Astrocyte (in vitro differentiated cells and primary cell): ENCODE measurements at regions not wholly inside any gene's neighbourhood (a gene's known extent, or its start where the extent isn't known, plus 50 kb on each side); places are given as distances from the start of the nearest gene placed in this dataset.

Experiments
- DNase-seq: peaks from one replicate; pipeline ENCODE4 v3.0.0-alpha.2; 2010; ENCODE audit warnings: low read depth
- FAIRE-seq: peaks from 2 replicates; lab custom pipeline; 2011; peaks lifted over from hg19 to GRCh38; lab: Jason Lieb, UNC
- H2AFZ ChIP-seq: 2 replicates; pipeline ENCODE4 v1.6.0; 2012; ENCODE audit warnings: low read depth, low read length, inconsistent platforms
- H3K27ac ChIP-seq: 2 replicates; pipeline ENCODE4 v1.5.1; 2011; ENCODE audit warnings: low read depth, low read length, inconsistent platforms
- H3K27me3 ChIP-seq: 2 replicates; pipeline ENCODE4 v1.6.0; 2011; ENCODE audit warnings: low read length, inconsistent platforms; ENCODE audit not compliant: insufficient read depth
- H3K36me3 ChIP-seq: 2 replicates; pipeline ENCODE4 v1.5.1; 2011; ENCODE audit warnings: low read length, inconsistent platforms; ENCODE audit not compliant: insufficient read depth
- H3K4me1 ChIP-seq: 2 replicates; pipeline ENCODE4 v1.5.1; 2011; ENCODE audit warnings: low read length, inconsistent platforms; ENCODE audit not compliant: insufficient read depth
- H3K4me2 ChIP-seq: 2 replicates; pipeline ENCODE4 v1.6.0; 2012; ENCODE audit warnings: low read length, inconsistent platforms
- H3K4me3 ChIP-seq: 2 replicates; pipeline ENCODE4 v1.5.1; 2011; ENCODE audit warnings: low read depth, mild to moderate bottlenecking, low read length, inconsistent platforms; ENCODE audit not compliant: insufficient read depth
- H3K79me2 ChIP-seq: 2 replicates; pipeline ENCODE4 v1.6.0; 2012; ENCODE audit warnings: mild to moderate bottlenecking, low read length, inconsistent platforms; ENCODE audit not compliant: insufficient read depth
- H3K9ac ChIP-seq: 2 replicates; pipeline ENCODE4 v1.6.0; 2012; ENCODE audit warnings: mild to moderate bottlenecking, low read length, inconsistent platforms
- H3K9me3 ChIP-seq: 2 replicates; pipeline ENCODE4 v1.5.1; 2012; ENCODE audit warnings: low read depth, mild to moderate bottlenecking, low read length, inconsistent platforms; ENCODE audit not compliant: insufficient read depth
- H4K20me1 ChIP-seq: 2 replicates; pipeline ENCODE4 v1.6.0; 2012; ENCODE audit warnings: low read length, inconsistent platforms; ENCODE audit not compliant: insufficient read depth
- H3K27ac Mint-ChIP-seq: one replicate; pipeline ENCODE4 v1.8.0; 2021; ENCODE audit warnings: mild to moderate bottlenecking, mixed read lengths; ENCODE audit not compliant: unreplicated experiment
- H3K27me3 Mint-ChIP-seq: one replicate; pipeline ENCODE4 v1.8.0; 2021; ENCODE audit warnings: low read depth, mixed read lengths; ENCODE audit not compliant: unreplicated experiment
- H3K36me3 Mint-ChIP-seq: one replicate; pipeline ENCODE4 v1.8.0; 2021; ENCODE audit warnings: low read depth, mixed read lengths; ENCODE audit not compliant: unreplicated experiment
- H3K4me1 Mint-ChIP-seq: one replicate; pipeline ENCODE4 v1.8.0; 2021; ENCODE audit warnings: low read depth, mixed read lengths; ENCODE audit not compliant: unreplicated experiment
- H3K4me3 Mint-ChIP-seq: one replicate; pipeline ENCODE4 v1.8.0; 2021; ENCODE audit warnings: mild to moderate bottlenecking, moderate library complexity, mixed read lengths; ENCODE audit not compliant: unreplicated experiment
- H3K9me3 Mint-ChIP-seq: one replicate; pipeline ENCODE4 v1.8.0; 2021; ENCODE audit warnings: mild to moderate bottlenecking, mixed read lengths; ENCODE audit not compliant: unreplicated experiment
- EZH2 ChIP-seq: IDR thresholded peaks from 2 replicates; pipeline ENCODE4 v1.6.1; 2012; ENCODE audit warnings: mild to moderate bottlenecking, low read length, inconsistent platforms; ENCODE audit not compliant: insufficient read depth
- TF ChIP-seq, protein P1 (sequence below): IDR thresholded peaks from 2 replicates; pipeline ENCODE4 v1.5.1; 2011; ENCODE audit warnings: low read depth, mild to moderate bottlenecking, inconsistent platforms, low read length, moderate library complexity; ENCODE audit not compliant: insufficient read depth

DNA sequence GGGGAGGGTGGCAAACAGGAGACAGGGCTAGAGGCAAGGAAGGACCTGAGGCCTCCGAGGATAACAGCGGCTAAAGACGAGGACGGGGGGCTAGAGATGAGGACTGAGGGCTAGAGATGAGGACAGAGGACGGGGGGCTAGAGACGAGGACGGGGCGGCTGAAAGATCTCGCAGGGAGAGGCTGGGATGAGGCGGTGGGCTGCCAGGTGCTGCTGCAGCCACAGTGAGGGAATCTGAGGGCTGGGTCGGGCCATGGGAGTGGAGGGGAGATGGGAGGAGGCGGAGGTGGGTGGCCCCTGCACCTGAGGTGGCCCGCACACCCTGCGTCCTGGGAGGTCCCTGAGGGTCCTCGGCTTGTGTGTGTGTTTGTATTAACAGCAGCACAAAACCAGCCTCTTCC, 350.2 kb upstream of the SALL3 start:
- FAIRE-seq (no peak), DNase-seq (no peak)
- no peaks in the 10 kb centered on the region for H3K27me3 ChIP-seq
- no peak overlapping the region for H3K4me2 ChIP-seq
- H3K4me1 Mint-ChIP-seq, result no peaks in the 10 kb centered on the region
- no peak overlapping the region for H2AFZ ChIP-seq
- no peaks in the 10 kb centered on the region for H4K20me1 ChIP-seq
- no peaks in the 10 kb centered on the region for H3K36me3 ChIP-seq
- H3K9ac ChIP-seq, result no peak overlapping the region
- no peak overlapping the region for H3K4me3 Mint-ChIP-seq
- peaks cover 11% of the 10 kb centered on the region for H3K9me3 ChIP-seq
- no peak for TF ChIP-seq EZH2
- TF ChIP-seq, protein P1, sequence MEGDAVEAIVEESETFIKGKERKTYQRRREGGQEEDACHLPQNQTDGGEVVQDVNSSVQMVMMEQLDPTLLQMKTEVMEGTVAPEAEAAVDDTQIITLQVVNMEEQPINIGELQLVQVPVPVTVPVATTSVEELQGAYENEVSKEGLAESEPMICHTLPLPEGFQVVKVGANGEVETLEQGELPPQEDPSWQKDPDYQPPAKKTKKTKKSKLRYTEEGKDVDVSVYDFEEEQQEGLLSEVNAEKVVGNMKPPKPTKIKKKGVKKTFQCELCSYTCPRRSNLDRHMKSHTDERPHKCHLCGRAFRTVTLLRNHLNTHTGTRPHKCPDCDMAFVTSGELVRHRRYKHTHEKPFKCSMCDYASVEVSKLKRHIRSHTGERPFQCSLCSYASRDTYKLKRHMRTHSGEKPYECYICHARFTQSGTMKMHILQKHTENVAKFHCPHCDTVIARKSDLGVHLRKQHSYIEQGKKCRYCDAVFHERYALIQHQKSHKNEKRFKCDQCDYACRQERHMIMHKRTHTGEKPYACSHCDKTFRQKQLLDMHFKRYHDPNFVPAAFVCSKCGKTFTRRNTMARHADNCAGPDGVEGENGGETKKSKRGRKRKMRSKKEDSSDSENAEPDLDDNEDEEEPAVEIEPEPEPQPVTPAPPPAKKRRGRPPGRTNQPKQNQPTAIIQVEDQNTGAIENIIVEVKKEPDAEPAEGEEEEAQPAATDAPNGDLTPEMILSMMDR, result no peak
- H3K4me3 ChIP-seq, result no peak overlapping the region
- H3K36me3 Mint-ChIP-seq, result no peaks in the 10 kb centered on the region
- no peaks in the 10 kb centered on the region for H3K79me2 ChIP-seq
- H3K27me3 Mint-ChIP-seq, result no peaks in the 10 kb centered on the region
- no peak overlapping the region for H3K27ac ChIP-seq
- H3K4me1 ChIP-seq, result no peaks in the 10 kb centered on the region
- H3K27ac Mint-ChIP-seq, result no peak overlapping the region
- peaks cover 25% of the 10 kb centered on the region for H3K9me3 Mint-ChIP-seq

DNA sequence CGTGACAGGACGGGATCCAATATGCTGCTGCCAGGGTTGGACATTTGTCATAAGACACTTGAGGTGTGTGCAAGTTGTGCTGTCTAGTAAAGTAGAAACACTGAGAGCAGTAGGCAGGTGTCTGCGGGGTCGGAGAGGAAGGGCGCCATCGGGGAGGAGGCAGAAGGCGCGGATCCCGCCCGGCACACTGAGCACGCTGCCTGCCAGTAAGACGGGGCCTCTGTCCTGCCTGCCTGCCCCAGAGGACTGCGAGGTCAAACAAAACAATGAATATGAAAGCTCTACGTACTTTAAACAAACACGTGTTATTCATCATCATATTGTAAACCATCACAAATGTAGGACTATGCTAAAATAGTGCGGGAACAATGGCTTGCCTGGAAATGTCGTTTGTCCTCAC, 349.3 kb upstream of the SALL3 start:
- no peaks in the 10 kb centered on the region for H3K4me1 ChIP-seq
- DNase-seq, result no peak
- no peak for TF ChIP-seq EZH2
- TF ChIP-seq, protein P1, result no peak
- no peak for FAIRE-seq
- H3K4me3 ChIP-seq, result no peak overlapping the region
- H3K36me3 Mint-ChIP-seq, result no peaks in the 10 kb centered on the region
- H3K4me2 ChIP-seq, result no peak overlapping the region
- H2AFZ ChIP-seq, result no peak overlapping the region
- peaks cover 22% of the 10 kb centered on the region for H3K9me3 Mint-ChIP-seq
- no peaks in the 10 kb centered on the region for H3K36me3 ChIP-seq
- no peaks in the 10 kb centered on the region for H3K4me1 Mint-ChIP-seq
- no peak overlapping the region for H3K4me3 Mint-ChIP-seq
- no peak overlapping the region for H3K27ac Mint-ChIP-seq
- H3K9me3 ChIP-seq, result peaks cover 11% of the 10 kb centered on the region
- H3K27me3 Mint-ChIP-seq, result no peaks in the 10 kb centered on the region
- no peaks in the 10 kb centered on the region for H3K79me2 ChIP-seq
- H3K9ac ChIP-seq, result no peak overlapping the region
- H3K27me3 ChIP-seq, result no peaks in the 10 kb centered on the region
- H3K27ac ChIP-seq, result no peak overlapping the region
- no peaks in the 10 kb centered on the region for H4K20me1 ChIP-seq

DNA sequence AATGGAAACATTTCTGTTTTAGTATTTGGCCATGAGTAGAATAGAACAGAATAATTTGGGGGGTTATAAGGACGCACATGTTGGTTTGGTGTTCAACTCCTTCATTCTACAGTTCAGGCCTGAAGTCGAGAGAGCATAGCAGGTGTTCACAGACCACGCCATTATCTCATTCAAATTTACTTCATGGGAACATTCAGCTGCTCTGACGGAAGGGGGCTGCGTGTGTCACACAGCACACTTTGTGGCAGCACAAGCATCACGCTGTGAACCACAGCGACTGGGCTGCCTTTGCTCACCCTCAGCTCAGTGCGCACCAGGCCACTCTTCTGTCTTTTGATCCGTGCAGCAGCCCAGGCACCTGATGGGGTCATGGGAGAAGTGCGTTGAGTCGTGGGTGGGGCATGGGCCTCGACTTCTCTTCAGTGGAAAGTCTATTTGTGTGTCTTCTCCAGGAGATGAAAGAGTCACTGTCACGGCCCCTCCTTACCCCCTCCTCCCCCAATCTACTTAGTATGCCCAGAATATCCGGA, 348.6 kb upstream of the SALL3 start:
- FAIRE-seq (no peak), DNase-seq (no peak)
- H3K4me3 Mint-ChIP-seq, result no peak overlapping the region
- Histone ChIP-seq H3K79me2 (no peaks in the 10 kb centered on the region), H3K4me3 (no peak overlapping the region), H4K20me1 (no peaks in the 10 kb centered on the region), H3K9me3 (peaks cover 16% of the 10 kb centered on the region), H3K27ac (no peak overlapping the region), H3K4me2 (no peak overlapping the region), H2AFZ (no peak overlapping the region), H3K4me1 (no peaks in the 10 kb centered on the region), H3K9ac (no peak overlapping the region), H3K36me3 (no peaks in the 10 kb centered on the region), H3K27me3 (no peaks in the 10 kb centered on the region)
- H3K9me3 Mint-ChIP-seq, result peaks cover 23% of the 10 kb centered on the region
- H3K27ac Mint-ChIP-seq, result no peak overlapping the region
- H3K27me3 Mint-ChIP-seq, result no peaks in the 10 kb centered on the region
- H3K36me3 Mint-ChIP-seq, result no peaks in the 10 kb centered on the region
- TF ChIP-seq, protein P1, result no peak
- no peak for TF ChIP-seq EZH2
- H3K4me1 Mint-ChIP-seq, result no peaks in the 10 kb centered on the region
